SK-MEL-5 (cell line): ENCODE measurements at regions not wholly inside any gene's neighbourhood (a gene's known extent, or its start where the extent isn't known, plus 50 kb on each side); places are given as distances from the start of the nearest gene placed in this dataset.
A peak's percentile ranks its signal among the peaks of the same experiment; 100 is the strongest.
"Not testable (repeated sequence)": the region's sequence is repeated elsewhere in the genome, so short reads cannot be mapped to it uniquely, and the experiment has no call there.

Experiments
- DNase-seq: peaks from one replicate; pipeline ENCODE4 v3.0.0-alpha.2; 2016; ENCODE audit warnings: low read depth, low spot score
- in situ Hi-C: cut with HindIII; loops from 2 replicates; pipeline ENCODE4 v1.10.0; 2016; ENCODE audit warnings: low sequenced_read_pairs, high pct_unique_total_duplicates, low pct_unique_long_range_greater_than_20kb

DNA sequence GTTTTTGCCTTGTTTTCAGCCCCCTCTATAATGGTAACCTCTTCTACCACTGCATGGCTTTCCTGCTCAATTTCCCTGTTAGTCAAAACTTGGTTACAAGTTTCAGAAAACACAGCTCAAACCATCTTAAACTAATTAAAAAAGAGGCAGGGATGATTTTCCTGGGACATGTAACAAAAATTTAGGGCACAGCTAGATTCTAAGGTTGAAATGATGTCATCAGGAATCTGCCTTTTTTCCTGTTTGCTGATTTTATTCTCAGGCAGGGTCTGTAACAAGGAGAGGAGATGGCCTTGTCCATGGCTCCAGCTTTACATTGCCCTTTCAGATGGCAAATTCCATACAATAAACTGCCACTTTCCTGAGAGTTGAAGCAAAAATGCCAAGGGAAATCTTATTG, 157.9 kb upstream of the CREB1 start:
- DNase-seq = no peak
- in situ Hi-C loops = no loop called here

DNA sequence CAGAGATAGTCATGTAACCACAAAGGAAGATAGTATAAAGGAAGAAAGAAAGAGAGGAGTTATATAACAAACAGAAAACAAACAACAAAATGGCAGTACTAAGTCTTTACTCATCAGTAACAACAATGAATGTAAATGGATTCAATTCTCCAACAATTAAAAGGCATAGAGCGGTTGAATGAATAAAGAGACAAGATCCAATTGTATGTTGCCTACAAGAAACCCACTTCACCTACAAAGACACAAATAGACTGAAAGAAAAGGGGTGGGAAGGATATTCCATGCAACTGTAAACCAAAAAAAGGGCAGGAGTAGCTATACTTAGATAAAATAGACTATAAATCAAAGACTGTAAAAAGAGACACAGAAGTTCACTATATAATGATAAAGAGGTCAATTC, 157.3 kb upstream of the CREB1 start:
- DNase-seq = no peak
- in situ Hi-C loops = no loop called here

DNA sequence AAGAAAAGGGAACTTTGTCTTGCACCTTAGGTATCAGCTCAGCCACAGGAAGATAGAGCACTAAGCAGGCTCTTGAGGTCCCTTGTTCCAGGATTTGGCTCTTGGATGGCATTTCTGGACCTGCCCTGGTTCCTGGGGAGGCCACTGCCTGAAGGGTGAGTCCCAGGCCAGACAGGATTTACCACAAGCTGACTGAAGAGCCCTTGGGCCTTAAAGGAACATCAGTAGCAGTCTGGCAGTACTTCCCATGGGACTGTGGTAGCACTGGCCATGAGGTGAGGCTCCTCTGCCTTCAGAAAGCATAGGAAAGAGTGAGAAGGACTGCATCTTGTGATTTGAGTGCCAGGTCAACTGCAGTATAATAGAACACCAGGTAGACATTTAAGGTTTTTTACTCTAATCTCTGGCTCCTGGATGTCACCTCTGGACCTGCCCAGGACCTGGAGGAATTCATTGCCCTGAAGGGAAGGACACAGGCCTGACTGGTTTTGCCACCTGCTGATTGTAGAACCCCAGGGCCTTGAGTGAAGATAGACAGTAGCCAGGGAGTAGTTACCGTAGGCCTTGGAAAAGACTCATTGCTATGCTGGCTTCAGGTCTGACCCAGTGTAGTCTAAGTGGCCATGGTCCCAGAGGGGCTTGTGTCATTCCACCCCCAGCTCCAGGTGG, 154.4 kb upstream of the CREB1 start:
- no peak for DNase-seq
- in situ Hi-C loops = no loop called here

DNA sequence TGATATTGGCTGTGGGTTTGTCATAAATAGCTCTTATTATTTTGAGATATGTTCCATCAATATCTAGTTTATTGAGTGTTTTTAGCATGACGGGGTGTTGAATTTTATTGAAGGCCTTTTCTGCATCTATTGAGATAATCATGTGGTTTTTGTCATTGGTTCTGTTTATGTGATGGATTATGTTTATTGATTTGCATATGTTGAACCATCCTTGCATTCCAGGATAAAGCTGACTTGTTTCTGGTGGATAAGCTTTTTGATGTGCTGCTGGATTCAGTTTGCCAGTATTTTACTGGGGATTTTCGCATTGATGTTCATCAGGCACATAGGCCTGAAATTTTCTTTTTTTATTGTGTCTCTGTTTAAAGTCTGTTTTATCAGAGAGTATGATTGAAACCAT, 151.1 kb upstream of the CREB1 start:
- in situ Hi-C loops, DNase-seq: not testable (repeated sequence)

DNA sequence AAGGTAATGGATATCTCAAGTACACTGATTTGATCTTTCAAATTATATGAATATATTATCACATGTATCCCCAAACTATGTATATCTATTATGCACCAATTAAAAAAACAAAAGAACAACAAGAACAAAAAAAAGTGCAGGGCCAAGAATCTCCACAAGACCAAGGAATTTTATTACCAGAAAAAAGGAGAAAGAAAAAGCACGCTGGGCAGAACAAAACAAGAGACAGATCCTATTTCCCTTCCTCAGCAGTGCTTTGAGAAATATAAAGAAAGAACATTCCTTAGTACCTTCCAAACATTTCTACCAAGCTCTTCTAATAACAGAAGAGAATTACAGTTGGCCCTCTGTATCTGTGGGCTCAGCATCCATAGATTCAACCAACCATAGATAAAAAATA, 144.7 kb upstream of the CREB1 start:
- DNase-seq = no peak

DNA sequence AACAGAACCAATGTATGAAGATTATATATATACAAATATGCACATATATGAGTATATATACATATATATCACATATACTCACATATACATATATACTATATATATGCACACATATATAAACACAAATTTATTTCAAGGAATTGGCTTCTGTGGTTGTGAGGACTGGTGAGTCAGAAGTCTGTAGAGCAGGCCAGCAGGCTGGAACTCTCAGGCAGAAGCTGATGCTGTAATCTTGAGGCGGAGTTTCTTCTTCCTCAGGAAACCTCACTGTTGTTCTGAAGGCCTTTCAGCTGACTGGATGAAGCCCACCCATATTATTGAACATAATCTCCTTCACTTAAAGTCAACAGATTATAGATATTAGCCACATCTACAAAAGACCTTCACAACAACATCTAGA, 143.9 kb upstream of the CREB1 start:
- in situ Hi-C loops = no loop called here
- no peak for DNase-seq

More for the DNA sequence above, 144.7 kb upstream of the CREB1 start:
- in situ Hi-C loops = no loop called here

DNA sequence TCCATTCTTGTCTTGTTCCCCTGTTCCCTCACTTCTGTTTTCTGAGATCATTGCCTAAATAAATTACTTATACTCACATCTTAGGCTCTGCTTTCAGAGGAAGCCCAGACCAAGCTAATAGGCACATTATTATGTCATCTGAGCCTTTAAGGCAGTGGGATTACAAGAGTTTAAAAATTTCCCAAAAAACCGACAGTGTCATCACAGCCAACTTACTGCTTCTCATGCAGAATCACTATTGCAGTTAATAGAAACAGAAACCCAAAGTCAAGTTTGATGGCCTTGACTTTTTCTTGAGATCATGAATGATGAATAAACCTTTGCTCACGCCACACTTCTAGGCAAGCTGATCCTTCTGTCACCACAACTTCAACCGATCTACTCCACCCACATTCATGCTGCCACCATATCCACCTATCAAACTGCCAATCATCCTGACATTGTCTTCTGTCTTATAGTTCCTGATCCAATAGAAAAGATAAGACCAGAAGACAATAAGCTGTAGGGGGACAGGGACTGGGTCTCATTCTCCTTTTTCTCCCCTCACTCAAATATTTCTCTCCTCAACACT, 142.7 kb upstream of the CREB1 start:
- no peak for DNase-seq
- in situ Hi-C loops = no loop called here

DNA sequence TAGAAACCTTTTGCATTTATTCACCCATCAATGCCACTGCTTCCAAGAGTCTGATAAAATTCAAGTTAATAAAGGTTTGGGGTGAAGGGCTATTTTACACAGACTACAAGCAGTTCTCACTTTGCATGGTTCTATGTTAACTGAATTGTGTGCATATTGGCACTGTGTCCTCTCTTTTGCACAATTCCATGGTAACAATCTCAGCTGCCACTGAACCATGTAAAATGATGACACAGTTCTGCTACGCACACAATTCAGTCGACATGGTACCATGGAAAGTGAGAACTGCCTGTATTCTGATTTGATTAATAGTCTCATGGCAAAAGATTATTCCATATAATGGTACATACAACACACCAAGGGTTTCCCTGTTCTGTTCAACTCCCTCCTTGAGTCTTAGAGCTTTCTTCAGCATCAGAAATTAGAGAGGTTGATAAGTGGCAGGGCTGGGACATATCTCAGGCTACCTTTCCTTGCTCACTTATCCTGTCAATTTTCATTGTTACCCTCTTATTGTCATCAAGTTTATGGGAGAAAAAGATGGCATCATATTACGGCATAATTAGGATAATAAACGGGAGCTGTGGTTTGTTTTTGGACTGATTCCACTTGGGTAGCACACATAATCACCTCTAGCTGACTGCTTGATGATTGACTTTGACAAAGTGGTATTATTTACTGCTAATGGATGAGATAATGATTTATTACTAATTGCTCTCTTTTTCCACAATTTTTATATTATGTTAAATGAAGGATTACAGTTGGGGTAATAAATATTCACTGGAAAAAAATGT, 139.3 kb upstream of the CREB1 start:
- no peak for DNase-seq

DNA sequence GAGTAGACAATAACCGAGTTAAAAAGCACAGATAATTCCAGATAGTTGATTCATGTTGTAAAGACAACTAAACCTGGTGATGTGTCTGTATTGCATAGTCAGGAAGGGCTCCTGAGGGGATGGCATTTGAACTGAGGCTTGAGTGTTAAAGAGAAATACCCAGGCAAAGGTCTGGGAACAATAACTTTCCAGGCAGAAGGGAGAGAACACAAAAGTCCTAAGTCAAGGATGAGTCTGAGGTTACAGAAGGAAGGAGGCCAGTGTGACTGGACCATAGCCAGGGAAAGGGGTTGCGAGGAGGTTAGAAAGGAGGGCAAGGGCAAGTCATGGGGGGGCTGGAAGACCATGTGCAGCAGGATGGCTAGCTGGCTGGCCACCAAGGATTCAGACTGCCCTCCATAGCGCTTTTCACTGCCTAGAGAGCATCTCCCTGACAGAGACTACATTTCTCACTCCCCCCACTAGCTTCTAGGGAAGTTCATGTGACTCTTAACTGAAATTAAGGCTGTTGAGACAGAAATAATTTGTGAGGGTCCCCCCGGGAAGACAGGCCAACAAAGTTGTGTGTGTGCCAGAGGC, 135.5 kb upstream of the CREB1 start:
- DNase-seq = no peak
- in situ Hi-C loops = no loop called here

More for the DNA sequence above, 139.3 kb upstream of the CREB1 start:
- in situ Hi-C loops = no loop called here

DNA sequence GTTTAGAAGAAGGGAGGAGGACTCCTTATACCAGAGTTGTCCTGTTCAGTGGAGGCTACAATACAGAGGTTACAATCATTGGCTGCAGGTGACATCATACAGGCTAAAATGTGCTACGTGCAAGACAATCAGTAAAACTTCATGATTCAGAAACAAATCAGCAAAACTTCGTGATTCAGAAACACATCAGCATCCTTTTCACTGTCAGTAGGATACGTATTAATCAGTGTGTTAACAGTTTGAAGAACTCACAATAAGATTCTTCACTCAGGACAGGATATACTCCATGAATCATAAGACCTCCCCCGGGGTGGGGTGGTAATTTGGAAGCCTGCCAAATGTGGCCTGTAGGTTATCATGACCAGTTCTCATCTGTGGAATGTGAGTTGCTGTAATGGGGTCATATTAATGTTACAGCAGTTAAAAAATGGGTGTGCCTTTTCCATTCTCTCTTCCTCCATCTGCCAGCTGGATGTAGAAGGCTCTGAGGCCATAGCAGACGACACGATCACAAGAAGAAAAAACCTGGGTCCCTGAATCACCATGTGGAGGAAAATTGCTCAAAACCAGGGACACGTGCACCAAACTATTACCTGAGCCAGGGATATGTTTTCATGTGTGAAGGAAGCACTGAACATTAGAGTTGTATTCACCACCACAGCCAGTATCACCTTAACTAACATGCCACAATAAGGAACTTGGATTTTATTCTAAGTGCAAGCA, 134.8 kb upstream of the CREB1 start:
- DNase-seq = peak; percentile 59
- in situ Hi-C loops = no loop called here

DNA sequence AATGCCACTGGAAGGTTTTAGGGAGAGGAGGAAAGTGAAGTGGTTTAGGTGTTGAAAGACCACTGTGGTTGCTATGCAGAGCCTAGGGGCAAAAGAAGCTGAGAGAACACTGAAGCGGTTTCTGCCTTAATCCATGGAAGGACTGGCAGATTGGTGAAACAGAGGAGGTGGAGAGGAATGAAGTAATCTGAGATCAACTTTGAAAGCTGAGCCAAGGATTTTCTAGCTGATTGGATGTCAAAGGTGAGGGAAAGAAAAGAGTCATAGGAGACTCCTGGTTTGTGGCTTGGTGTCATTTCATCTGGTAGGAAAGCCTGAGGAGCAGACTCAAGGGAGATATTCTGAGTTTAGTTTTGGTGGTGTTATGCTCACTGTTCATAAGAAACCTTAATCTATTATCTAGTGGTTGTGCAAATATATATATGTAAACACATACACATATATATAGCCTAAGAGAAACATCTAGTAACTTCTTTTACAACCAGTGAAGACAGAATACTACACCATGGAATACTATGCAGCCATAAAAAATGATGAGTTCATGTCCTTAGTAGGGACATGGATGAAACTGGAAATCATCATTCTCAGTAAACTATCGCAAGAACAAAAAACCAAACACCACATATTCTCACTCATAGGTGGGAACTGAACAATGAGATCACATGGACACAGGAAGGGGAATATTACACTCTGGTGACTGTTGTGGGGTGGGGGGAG, 134.1 kb upstream of the CREB1 start:
- no peak for DNase-seq

DNA sequence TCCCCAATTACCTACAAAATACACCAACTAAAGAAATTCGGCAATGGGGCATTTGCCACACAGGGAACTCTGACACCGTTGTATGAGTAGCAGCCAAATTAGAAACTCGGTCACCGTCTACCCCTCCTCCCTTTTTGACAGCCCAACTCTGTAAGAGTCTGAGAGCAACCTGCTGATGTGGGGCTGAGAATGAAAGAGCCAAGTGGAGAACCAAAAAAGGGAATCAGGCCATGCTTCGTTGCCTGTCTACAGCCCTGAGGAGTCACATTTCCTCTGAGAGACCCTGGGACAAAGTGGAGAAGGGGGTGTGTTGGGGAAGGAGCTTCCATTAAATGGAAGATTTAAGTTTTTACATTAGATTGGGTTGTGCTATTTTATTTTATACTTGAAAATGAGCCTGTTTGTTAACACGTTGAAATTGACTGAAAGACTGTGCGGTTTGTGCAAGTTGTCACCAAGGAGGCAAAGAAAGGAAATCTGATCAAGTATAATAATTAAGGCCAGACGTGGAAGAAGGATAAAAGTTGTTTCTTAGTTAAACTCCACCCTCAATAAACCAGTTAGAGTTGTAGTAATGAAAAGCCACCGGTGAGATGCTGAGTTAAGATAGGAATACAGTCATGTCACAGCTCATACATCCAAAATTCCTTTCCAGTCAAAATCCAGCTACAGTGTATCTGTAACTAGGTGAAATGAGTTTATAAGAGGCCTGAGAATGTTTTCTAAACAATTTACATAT, 131.7 kb upstream of the CREB1 start:
- in situ Hi-C loops = no loop called here
- no peak for DNase-seq

More for the DNA sequence above, 134.1 kb upstream of the CREB1 start:
- in situ Hi-C loops = no loop called here

DNA sequence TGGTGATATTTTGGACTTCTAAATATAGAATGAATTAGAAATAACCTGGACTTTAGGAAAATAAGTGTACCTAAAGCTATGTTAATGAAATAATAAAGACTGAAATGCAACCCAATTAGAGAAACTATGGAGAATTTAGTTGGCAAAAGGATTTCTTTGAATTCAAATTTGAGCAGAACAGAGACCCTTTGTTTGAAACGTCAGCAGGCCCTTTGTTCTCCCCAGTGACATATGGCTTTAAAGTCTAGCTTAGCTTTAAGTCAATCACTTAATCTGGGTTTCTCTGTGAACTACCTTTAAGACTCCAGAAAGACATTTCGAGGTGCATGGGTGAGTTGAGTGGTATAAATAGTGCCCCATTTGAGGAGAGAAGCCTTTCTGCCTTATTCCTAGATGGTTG, 130.5 kb upstream of the CREB1 start:
- in situ Hi-C loops = no loop called here
- DNase-seq = peak; percentile 64

DNA sequence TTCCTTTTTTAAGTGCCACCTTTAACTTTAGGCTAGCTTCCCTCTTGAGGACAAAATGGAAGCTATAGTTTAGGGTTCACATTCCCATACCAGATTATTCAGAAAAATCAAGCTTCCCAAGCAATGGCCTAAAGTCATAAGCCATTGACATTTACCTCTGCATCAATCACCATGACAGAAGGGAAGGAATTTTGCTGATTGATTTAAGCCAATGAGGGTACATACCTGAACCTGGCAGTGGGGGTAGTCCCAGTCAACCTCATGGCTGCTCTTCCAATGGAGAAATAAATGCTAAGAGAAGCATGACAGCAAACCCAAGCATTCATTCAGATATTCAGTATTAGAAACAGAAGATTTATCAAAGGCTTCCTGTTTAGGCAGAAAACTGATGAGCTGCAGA, 128.4 kb upstream of the CREB1 start:
- in situ Hi-C loops = no loop called here
- DNase-seq = no peak

DNA sequence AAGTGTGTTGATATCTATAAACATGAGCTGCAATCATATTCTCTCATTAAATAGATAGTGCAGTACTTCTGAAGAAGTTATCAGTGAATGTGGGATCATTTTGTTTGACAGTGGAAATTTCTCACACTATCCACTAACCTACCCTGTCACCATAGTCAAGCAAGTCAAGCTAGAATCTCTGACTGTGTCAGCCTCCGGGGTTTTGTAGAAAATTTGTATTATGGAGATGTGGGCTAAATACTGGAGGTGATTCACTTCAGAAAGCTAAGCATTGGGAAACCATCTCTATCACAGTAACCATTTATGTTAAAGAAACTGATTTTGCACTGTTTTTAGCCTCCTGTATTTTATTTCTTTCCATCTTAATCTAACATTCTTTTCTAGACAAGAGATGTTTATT, 126.6 kb upstream of the CREB1 start:
- no peak for DNase-seq
- in situ Hi-C loops = no loop called here

DNA sequence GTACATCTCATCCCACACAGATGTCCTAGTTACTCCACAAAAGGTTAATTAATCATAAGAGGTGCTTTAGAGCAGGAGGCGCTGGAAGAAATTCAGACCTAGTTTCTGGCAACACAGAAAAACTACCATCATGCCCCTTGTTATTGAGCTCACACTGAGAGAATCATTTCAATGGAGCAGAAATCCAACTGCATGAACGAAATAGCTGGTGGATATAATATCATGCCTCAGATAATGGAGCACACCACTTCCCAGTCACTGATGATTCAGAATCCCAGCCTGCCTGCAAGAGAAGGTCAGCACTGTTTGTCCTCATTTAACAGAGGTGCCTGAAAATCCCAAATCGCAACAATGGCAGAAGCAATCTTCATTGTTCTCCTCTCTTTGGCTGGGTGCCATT, 125.8 kb upstream of the CREB1 start:
- DNase-seq = no peak
- in situ Hi-C loops = no loop called here

DNA sequence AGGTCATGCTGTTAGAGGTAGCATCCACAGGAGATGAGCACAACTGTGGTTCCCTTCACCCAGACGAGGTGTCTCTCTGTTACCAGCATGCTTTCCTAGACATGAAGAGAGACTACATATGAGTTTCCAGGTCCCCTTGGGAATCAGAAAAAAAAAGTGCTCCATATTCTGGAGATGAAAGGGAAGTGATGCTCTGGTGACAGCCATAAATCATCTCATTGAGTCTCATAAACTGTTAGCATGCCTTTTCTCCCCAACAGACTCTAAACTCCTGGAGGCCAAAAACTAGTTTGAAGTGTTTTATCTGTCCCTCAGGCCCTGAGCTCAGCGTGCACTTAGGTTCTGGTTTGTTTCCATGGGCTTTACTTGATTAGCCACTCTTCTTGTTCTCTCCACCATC, 124.6 kb upstream of the CREB1 start:
- in situ Hi-C loops = no loop called here
- DNase-seq = no peak
